Ovary (tissue), 7 donors: ENCODE measurements at regions not wholly inside any gene's neighbourhood (a gene's known extent, or its start where the extent isn't known, plus 50 kb on each side); places are given as distances from the start of the nearest gene placed in this dataset.
"Not testable (repeated sequence)": the region's sequence is repeated elsewhere in the genome, so short reads cannot be mapped to it uniquely, and the experiment has no call there.

Experiments
- DNase-seq, 5 donors: peaks; one replicate each; pipeline ENCODE4 v3.0.0-alpha.2; 2019 to 2020
- H3K27ac ChIP-seq, 2 donors: fragments of 200-600 bp; one replicate each; pipeline versions ENCODE4 v1.5.1 to v1.8.0; 2019 to 2022
- H3K27me3 ChIP-seq: fragments of 200-600 bp; one replicate; pipeline ENCODE4 v1.8.0; 2022
- H3K36me3 ChIP-seq: fragments of 200-600 bp; sonication (generic); one replicate; pipeline ENCODE4 v1.5.1; 2019
- H3K4me1 ChIP-seq: one replicate; pipeline ENCODE4 v1.8.1; 2013; ENCODE audit warnings: mild to moderate bottlenecking, moderate library complexity; ENCODE audit not compliant: insufficient read depth
- H3K4me3 ChIP-seq: fragments of 200-600 bp; sonication (generic); one replicate; pipeline ENCODE4 v1.5.1; 2017
- H3K9me3 ChIP-seq, 2 donors: fragments of 200-600 bp in 1 of 2; sonication (generic) in 1 of 2; one replicate each; pipeline versions ENCODE4 v1.5.1 to v1.8.1; 2013 to 2019; ENCODE audit warnings: mild to moderate bottlenecking in 1 of 2, moderate library complexity in 1 of 2
- EP300 ChIP-seq: sonication (generic); formaldehyde crosslinking; IDR thresholded peaks from one replicate; pipeline ENCODE4 v1.6.1; 2017; ENCODE audit warnings: antibody characterized with exemption
- POLR2A ChIP-seq: fragments of 450-650 bp; IDR thresholded peaks from one replicate; pipeline ENCODE4 v1.6.1; 2017; ENCODE audit warnings: antibody characterized with exemption, mild to moderate bottlenecking, moderate library complexity
- WGBS, 3 donors: extraction: QIAGEN DNeasy Blood & Tissue Kit in 1 of 3; methylation state at CpG; one replicate each; pipeline versions ENCODE4 v1.1.5 to v1.1.7; 2013 to 2017; 5-methylcytosine and 5-hydroxymethylcytosine counted together
- intact Hi-C, 4 donors: fragments of 100-400 bp; cut with DNase I; formaldehyde crosslinking; loops; one replicate each; pipeline versions ENCODE4 v1.11.0 to v1.15.1; 2022 to 2023
- TF ChIP-seq, protein P1 (sequence below), 3 donors: fragments of 450-650 bp in 2 of 3; fragments of 200-600 bp in 1 of 3; IDR thresholded peaks; one replicate each; pipeline versions ENCODE4 v1.5.1 to v1.8.0; 2016 to 2022; ENCODE audit warnings: antibody characterized with exemption in 3 of 3, mild to moderate bottlenecking in 1 of 3
- donor health status: DM: no; HTN: no; CAD: no; lungs with moderate emphysema.
- donor health status: DM: no; HTN: no; CAD: no.
- donor health status: Bipolar disorder and iron deficiency.
- donor health status: DM: no; HTN: no; CAD: no.
- donor health status: DM: yes; HTN: yes; CAD: no.

DNA sequence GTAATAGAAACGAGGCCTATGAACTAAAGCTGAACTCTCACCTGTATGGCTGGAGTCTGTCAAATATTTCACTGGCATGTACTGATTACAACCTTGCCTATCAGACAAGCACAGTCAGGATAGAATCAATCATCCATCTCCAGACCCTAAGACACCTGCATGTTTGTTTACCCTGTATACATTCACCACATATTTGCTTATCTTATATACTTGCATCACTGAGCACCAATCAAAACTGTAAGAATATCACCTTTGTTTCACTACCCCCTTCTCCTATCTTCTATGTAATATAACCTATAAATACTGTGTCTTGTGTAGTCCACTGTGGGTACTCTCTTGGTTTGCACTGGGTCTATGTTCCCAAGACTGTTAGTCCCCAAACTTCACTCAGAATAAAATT is 1085.7 kb downstream of the TAF11L14 start:
- WGBS, 3 donors: 39 to 49% (median 46%) methylated on average over 1 of the region's 1 CpG
- no peak for DNase-seq
- H3K36me3 ChIP-seq: no peaks in the 10 kb centered on the region

DNA sequence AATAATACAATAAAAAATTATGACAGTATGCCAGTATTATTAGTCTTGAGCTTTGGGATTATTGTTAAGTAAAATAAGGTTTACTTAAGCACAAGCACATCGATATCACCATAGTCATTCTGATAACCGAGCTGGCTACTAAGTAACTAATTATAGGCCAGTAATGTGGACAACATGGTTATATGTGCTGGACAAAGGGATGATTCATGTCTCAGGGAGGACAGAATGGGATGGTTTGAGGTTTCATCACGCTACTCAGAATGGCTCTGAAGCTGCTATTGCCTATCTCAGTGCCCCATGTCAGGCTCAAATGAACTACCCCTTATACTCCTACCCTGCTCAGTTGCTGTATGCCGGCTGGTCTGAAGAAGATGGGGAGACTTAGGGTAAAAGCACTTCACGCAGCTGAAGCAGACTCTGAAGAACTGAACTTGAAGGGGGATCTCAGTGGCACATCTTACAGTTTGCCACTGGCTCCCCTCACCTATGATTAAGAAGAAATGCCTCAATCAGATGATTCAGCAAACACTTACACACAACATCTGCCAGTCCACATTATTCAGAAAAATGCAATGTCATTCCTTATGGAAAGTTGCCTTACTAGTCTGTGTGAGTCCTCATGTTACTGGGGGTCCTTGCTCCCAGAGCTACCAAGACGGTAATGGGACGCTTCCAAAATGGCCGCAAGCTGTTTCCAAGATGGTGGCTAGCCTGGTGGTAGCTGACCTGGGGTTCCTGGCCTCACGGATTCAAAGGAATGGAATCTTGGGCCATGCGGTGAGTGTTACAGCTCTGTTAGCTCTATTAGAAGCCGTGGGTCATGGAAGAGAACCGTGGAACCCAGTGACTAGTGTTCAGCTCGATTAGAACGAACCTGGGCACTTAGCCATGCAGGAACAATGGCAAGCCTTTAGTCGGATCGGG is 1098.6 kb downstream of the TAF11L14 start:
- H3K4me3 ChIP-seq: no peak overlapping the region
- no peaks in the 10 kb centered on the region for H3K36me3 ChIP-seq
- WGBS, 3 donors: 89 to 93% (median 93%) methylated on average over 16 of the region's 16 CpGs
- no peaks in the 10 kb centered on the region for H3K9me3 ChIP-seq
- TF ChIP-seq POLR2A (no peak), EP300 (no peak)
- TF ChIP-seq, protein P1, sequence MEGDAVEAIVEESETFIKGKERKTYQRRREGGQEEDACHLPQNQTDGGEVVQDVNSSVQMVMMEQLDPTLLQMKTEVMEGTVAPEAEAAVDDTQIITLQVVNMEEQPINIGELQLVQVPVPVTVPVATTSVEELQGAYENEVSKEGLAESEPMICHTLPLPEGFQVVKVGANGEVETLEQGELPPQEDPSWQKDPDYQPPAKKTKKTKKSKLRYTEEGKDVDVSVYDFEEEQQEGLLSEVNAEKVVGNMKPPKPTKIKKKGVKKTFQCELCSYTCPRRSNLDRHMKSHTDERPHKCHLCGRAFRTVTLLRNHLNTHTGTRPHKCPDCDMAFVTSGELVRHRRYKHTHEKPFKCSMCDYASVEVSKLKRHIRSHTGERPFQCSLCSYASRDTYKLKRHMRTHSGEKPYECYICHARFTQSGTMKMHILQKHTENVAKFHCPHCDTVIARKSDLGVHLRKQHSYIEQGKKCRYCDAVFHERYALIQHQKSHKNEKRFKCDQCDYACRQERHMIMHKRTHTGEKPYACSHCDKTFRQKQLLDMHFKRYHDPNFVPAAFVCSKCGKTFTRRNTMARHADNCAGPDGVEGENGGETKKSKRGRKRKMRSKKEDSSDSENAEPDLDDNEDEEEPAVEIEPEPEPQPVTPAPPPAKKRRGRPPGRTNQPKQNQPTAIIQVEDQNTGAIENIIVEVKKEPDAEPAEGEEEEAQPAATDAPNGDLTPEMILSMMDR (IDR thresholded peaks at IDR 0.05): no peak
- intact Hi-C loops: no loop called here
- DNase-seq: no peak
- H3K27me3 ChIP-seq: no peaks in the 10 kb centered on the region
- no peak overlapping the region for H3K27ac ChIP-seq
- H3K4me1 ChIP-seq: no peaks in the 10 kb centered on the region

More for the DNA sequence above, 1085.7 kb downstream of the TAF11L14 start:
- H3K27ac ChIP-seq: no peak overlapping the region
- H3K4me3 ChIP-seq: no peak overlapping the region
- H3K4me1 ChIP-seq: no peaks in the 10 kb centered on the region
- H3K27me3 ChIP-seq: no peaks in the 10 kb centered on the region
- TF ChIP-seq EP300 (no peak), POLR2A (no peak)
- TF ChIP-seq, protein P1 (IDR thresholded peaks at IDR 0.05): no peak
- H3K9me3 ChIP-seq: no peaks in the 10 kb centered on the region
- intact Hi-C loops: no loop called here

DNA sequence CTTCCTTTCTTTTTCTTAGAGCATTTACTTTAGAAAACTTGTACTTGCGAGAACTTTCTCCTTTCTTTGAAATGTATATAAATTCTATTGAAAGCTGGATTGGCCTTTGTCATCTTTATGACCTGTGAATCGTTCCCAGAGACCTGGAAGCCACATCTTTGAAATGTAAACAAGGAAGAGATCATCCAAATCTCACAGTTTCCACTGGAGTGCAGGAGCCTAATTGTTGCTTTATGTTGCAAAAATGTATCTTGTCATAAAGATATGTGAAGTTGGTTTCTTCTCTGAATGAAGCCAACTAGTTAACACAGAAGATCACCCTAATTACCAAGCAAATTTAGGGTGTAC is 1101.8 kb downstream of the TAF11L14 start:
- TF ChIP-seq EP300: no peak
- TF ChIP-seq, protein P1 (IDR thresholded peaks at IDR 0.05): no peak
- 59 to 66% (median 61%) methylated on average over 2 of the region's 2 CpGs for WGBS, 3 donors
- H3K27ac ChIP-seq: no peak overlapping the region
- H3K4me3 ChIP-seq: no peak overlapping the region
- H3K9me3 ChIP-seq: no peaks in the 10 kb centered on the region
- H3K4me1 ChIP-seq: no peaks in the 10 kb centered on the region
- no peaks in the 10 kb centered on the region for H3K36me3 ChIP-seq
- intact Hi-C loops: no loop called here
- no peaks in the 10 kb centered on the region for H3K27me3 ChIP-seq
- DNase-seq: no peak

DNA sequence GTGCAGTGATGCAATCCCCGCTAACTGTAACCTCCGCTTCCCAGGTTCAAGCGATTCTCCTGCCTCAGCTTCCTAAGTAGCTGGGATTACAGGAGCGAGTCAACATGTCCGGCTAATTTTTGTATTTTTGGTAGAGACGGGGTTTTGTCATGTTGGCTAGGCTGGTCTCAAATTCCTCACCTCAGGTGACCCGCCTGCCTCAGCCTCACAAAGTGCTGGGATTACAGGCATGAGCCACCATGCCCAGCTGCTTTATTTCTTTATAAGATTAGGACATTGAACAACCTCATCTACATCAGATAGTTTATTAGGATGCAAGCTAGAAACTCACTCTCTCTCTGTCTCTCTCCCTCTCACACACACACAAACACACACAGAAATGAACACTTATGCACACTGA is 1102.5 kb downstream of the TAF11L14 start:
- H3K36me3 ChIP-seq, H3K4me3 ChIP-seq, H3K27me3 ChIP-seq, H3K9me3 ChIP-seq, H3K27ac ChIP-seq, H3K4me1 ChIP-seq, intact Hi-C loops, DNase-seq: not testable (repeated sequence)
- 85 to 90% (median 87%) methylated on average over 7 of the region's 7 CpGs for WGBS, 3 donors

DNA sequence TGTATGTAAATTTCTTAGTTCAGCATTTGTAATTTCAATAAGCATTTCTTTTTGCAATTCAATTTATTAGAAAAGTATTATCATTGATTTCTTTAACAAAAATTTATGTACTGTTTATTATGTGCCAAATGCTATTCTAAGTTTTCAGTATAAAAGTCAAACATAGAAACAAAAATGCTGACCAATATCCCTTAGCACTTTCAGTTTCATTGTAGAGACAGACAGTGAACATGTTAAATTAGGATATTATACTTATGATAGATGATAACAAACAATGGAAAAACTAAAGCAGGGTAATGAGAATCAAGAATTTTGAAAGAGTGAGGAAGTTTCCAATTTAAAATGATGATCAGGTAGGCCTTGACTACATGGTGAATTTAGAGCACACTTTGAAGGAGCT is 1106.0 kb downstream of the TAF11L14 start:
- Histone ChIP-seq H3K27me3 (no peaks in the 10 kb centered on the region), H3K4me3 (no peak overlapping the region), H3K9me3 (no peaks in the 10 kb centered on the region), H3K27ac (no peak overlapping the region), H3K4me1 (no peaks in the 10 kb centered on the region), H3K36me3 (no peaks in the 10 kb centered on the region)
- intact Hi-C loops: no loop called here
- no peak for DNase-seq
- TF ChIP-seq, protein P1 (IDR thresholded peaks at IDR 0.05): no peak
- TF ChIP-seq POLR2A (no peak), EP300 (no peak)
